ENCODE measurements at regions not wholly inside any gene's neighbourhood (a gene's known extent, or its start where the extent isn't known, plus 50 kb on each side); places are given as distances from the start of the nearest gene placed in this dataset.
"Not testable (repeated sequence)": the region's sequence is repeated elsewhere in the genome, so short reads cannot be mapped to it uniquely, and the experiment has no call there.

DNA sequence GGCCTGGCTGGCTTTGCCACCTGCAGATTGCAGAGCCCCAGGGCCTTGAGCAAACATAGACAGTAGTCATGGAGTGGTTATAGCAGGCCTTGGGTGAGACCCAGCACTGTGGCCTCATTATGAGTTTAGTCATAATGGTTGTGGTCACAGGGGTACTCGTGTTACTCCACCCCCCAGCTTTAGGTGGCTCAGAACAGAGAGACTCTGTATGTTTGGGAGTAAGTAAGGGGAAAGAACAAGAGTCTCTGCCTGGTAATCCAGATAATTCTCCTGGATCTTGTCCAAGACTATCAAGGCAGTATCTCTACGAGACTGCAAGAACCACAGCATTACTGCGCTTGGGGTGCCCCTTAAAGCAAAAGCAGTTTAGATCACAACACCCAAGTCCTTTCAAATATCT, 62.3 kb upstream of the SCRG1 start:
- H3K27ac Mint-ChIP-seq: no peak overlapping the region
- no peaks in the 10 kb centered on the region for H3K9me3 Mint-ChIP-seq
- TF ChIP-seq, protein P1, sequence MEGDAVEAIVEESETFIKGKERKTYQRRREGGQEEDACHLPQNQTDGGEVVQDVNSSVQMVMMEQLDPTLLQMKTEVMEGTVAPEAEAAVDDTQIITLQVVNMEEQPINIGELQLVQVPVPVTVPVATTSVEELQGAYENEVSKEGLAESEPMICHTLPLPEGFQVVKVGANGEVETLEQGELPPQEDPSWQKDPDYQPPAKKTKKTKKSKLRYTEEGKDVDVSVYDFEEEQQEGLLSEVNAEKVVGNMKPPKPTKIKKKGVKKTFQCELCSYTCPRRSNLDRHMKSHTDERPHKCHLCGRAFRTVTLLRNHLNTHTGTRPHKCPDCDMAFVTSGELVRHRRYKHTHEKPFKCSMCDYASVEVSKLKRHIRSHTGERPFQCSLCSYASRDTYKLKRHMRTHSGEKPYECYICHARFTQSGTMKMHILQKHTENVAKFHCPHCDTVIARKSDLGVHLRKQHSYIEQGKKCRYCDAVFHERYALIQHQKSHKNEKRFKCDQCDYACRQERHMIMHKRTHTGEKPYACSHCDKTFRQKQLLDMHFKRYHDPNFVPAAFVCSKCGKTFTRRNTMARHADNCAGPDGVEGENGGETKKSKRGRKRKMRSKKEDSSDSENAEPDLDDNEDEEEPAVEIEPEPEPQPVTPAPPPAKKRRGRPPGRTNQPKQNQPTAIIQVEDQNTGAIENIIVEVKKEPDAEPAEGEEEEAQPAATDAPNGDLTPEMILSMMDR (IDR thresholded peaks at IDR 0.05): no peak
- no peak overlapping the region for H3K4me3 Mint-ChIP-seq
- H3K4me1 Mint-ChIP-seq: no peaks in the 10 kb centered on the region
- H3K36me3 Mint-ChIP-seq (ENCODE audit: low read depth): peaks cover 9% of the 10 kb centered on the region
- H3K27me3 Mint-ChIP-seq (ENCODE audit: low read depth, poor library complexity): peaks cover 10% of the 10 kb centered on the region
- no peak for DNase-seq

DNA sequence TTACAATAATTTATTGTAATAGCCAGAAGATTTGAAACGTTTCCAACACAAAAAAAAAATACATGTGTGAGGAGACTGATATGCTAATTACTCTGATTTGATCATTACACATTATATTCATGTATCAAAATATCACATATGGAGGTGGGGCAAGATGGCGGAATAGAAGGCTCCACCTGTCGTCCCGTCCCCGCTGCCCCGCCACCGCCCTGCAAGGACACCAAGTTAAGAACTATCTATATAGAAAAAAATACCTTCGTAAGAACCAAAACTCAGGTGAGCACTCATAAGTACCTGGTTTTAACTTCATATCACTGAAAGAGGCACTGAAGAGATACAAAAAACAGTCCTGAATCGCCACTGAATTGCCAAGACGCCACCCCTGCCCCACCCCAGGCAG, 60.9 kb upstream of the SCRG1 start:
- Mint-ChIP-seq H3K9me3 (no peaks in the 10 kb centered on the region), H3K27ac (no peak overlapping the region), H3K4me3 (no peak overlapping the region), H3K36me3 (ENCODE audit: low read depth) (peaks cover 9% of the 10 kb centered on the region), H3K27me3 (ENCODE audit: low read depth, poor library complexity) (peaks cover 10% of the 10 kb centered on the region), H3K4me1 (no peaks in the 10 kb centered on the region)
- DNase-seq: no peak
- TF ChIP-seq, protein P1 (IDR thresholded peaks at IDR 0.05): no peak

DNA sequence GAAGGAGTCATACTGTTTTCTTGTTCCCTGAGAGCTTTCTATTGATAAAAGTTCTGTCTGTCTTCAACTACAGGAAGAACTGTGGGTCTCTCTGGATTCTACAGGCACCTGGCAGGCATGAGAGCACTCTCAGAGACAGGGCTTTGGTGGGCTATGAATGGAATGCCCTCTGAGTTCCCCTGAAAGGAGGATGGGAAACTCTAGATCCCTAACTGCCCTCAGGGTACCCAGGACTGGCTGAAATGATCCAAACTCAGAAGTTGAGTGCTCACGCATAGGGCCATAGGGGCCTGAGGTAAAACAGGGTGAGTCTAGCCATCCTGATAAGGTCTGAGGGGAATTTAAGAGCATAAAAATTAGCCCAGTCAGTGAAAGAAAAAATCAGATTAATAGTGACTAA, 59.0 kb upstream of the SCRG1 start:
- peaks cover 10% of the 10 kb centered on the region for H3K27me3 Mint-ChIP-seq (ENCODE audit: low read depth, poor library complexity)
- peaks cover 9% of the 10 kb centered on the region for H3K36me3 Mint-ChIP-seq (ENCODE audit: low read depth)
- H3K4me3 Mint-ChIP-seq: no peak overlapping the region
- H3K4me1 Mint-ChIP-seq: no peaks in the 10 kb centered on the region
- no peaks in the 10 kb centered on the region for H3K9me3 Mint-ChIP-seq
- no peak overlapping the region for H3K27ac Mint-ChIP-seq
- no peak for DNase-seq
- TF ChIP-seq, protein P1 (IDR thresholded peaks at IDR 0.05): no peak

DNA sequence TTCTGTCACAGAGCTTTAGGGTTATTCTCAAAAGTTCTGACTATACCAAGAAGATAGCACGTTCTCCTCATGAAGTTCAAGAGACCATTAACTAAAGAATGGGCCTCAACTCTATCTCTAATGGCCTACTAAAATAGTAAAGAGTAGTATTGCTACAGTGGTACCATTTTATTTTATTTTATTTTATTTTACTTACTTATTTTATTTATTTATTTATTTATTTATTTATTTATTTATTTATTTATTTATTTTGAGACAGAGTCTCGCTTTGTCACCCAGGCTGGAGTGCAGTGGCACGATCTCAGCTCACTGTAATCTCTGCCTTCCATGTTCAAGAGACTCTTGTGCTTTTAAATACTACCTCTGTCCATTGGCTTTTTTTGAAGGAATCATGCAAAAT, 52.5 kb upstream of the SCRG1 start:
- peaks cover 11% of the 10 kb centered on the region for H3K4me1 Mint-ChIP-seq
- H3K4me3 Mint-ChIP-seq; H3K36me3 Mint-ChIP-seq (ENCODE audit: low read depth); H3K27ac Mint-ChIP-seq; H3K27me3 Mint-ChIP-seq (ENCODE audit: low read depth, poor library complexity); DNase-seq; H3K9me3 Mint-ChIP-seq: not testable (repeated sequence)

DNA sequence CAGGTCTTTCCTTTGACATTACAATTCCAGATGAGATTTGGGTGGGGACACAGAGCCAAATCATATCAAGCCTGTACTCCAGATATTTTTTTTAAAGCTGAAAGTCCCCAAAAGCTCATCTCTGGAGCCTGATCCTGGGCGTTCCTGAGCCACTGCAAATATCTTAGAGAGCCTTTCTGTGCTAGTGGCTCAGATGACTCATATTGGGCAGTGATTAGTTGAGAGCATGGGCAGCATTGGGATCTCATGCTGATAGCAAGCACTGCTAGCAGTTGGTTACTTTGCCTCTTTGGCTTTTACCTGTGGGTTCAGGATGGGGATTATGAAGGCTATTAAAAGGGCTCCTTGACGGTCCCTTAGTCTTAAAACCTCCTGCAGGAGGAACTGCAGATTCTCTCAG, 51.4 kb upstream of the SCRG1 start:
- Mint-ChIP-seq H3K4me1 (peaks cover 11% of the 10 kb centered on the region), H3K4me3 (no peak overlapping the region), H3K36me3 (ENCODE audit: low read depth) (no peaks in the 10 kb centered on the region), H3K27ac (no peak overlapping the region), H3K9me3 (no peaks in the 10 kb centered on the region), H3K27me3 (ENCODE audit: low read depth, poor library complexity) (no peaks in the 10 kb centered on the region)
- DNase-seq: no peak
- TF ChIP-seq, protein P1 (IDR thresholded peaks at IDR 0.05): no peak

DNA sequence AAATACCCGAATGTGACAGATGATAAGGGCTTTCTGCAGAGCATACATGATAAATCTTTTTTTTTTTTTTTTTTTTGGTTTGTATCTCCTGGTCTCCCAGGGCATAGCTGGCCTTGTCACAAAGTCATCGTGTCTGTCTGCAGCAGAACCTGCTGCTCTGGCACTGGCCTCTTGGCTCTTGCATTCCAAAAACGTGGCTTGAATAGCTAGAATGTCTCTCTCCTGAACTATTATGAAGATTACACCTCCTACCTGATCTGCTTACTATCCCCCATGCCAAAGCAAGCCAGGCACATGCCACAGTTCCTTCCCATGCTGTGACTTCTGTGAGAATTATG, 50.4 kb upstream of the SCRG1 start:
- H3K36me3 Mint-ChIP-seq (ENCODE audit: low read depth): peaks cover 5% of the 10 kb centered on the region
- TF ChIP-seq, protein P1 (IDR thresholded peaks at IDR 0.05): no peak
- H3K27me3 Mint-ChIP-seq (ENCODE audit: low read depth, poor library complexity): no peaks in the 10 kb centered on the region
- no peak for DNase-seq
- no peak overlapping the region for H3K4me3 Mint-ChIP-seq
- H3K4me1 Mint-ChIP-seq: peaks cover 11% of the 10 kb centered on the region
- no peaks in the 10 kb centered on the region for H3K9me3 Mint-ChIP-seq
- H3K27ac Mint-ChIP-seq: no peak overlapping the region

Data from nephron progenitor cell (in vitro differentiated cells).